CD4-positive, alpha-beta T cell treated with Interleukin-6 for 4 hours (primary cell): ENCODE measurements at regions not wholly inside any gene's neighbourhood (a gene's known extent, or its start where the extent isn't known, plus 50 kb on each side); places are given as distances from the start of the nearest gene placed in this dataset.

Source experiments
- DNase-seq: peaks from one replicate; pipeline ENCODE4 v3.0.0-alpha.2; 2020; ENCODE audit warnings: mixed read lengths

DNA sequence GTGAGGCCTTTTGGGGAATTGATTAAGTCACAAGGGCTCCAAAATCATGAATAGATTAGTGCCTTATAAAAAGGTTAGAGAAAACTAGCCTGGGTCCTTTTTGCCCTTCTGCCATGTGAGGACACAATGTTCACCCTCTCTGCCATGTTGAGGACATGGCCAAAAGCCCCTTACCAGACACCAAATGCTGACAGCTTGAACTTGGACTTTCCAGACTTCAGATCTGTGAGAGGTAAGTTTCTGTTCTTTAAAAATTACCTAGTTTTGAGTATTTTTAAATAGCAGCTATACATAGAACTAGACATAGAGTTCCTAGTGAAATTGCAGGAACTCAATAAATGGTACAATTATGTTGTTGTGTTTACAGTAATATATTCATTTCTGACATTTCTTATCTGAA is 1214.4 kb downstream of the ADGRL3 start:
- DNase-seq: no peak

DNA sequence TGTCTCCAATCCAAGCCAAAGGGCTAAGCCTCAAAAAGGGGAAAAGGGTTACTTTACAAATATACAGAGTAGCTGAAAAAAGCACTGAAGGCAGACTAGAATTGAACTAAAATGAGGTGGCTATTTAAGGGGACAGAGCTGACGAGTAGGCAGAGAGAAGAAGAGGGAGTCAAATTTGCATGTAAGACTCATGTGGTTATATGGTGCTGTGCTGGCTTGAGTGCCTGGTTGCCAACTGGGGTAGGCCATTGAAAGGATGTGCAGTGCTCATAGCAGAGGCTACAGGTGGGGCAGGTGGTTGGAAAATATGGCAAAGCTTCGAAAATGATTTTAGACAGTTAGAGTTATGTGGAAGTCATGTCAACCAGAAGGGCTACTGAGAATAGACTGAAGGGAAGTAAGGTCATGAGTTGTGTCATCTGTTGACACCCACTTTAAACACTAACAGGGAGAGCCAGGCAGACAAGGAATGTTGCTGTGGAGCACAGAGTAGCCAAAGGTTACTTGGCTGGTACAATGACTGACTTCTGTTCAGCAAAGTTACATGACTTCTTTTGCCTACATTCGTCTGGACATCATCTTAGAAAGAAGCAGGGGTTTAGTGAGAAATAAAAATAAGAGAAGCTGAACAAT is 1210.4 kb downstream of the ADGRL3 start:
- DNase-seq: no peak

DNA sequence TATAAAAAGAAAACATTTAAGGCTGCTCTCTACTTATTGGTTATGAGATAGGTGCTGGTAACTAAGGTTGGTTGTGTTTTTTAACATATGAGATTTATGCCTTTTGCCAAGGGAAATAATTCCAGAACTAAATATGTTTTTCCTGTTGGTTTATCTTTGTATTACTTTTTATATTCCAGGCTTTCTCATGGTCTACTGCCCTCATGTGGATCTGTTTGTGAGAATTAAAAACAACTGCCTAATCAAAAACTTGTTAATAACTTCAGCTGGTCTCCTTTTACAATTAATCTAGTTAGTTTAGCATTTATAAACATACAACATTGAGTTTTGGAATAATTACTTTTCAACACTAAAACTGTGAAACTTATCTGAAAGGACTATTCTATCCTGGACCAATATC is 1208.3 kb downstream of the ADGRL3 start:
- no peak for DNase-seq

DNA sequence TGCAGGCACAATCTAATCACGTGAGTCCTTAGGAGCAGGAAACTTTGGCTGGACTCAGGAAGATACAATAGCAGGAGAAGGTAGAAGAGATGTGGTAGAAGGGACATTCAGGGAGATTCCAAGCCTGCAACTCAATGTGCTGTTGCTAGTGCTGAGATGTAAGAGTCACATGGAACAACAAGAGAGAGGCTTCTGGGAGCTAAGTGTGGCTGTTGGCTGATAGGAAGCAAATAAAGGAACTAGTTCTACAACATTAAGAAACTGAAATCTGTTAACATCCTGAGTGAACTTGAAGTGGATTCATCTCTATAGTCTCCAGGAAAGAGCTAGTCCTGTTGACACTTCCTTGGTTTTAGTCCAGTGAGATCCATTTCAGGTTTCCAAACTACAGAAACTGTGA is 1207.4 kb downstream of the ADGRL3 start:
- DNase-seq: no peak

DNA sequence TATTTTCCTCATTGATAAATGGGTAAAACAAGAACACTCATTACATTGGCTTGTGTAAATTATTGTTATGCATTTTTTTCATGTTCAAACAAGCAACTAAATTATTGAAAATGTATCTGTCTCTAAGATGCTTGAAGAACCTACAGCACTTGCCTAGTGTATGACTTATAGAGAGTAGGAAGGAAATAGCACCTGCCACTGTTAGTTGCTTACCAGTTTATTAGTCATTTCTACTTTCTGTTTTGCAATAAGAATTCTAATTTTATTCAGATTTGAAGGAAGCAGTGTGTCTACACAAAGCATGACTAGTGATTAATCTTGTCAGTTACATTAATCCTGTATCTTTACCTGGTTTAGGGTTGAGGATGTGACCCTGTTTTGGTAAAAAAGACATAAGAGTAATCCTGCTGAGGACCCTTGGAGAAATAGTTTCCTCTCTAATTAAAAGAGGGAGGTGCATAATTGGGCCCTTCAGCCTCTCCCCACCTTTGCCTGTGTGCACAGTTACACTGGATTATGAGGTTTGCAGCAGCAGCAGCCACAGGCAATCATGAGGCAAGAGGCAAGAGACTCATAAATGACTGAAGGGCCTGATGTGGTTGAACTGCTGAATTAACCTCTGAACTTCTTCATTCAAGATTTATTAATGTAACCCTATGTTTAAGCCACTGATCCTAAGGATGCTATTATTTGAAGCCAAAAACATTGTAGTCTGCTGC is 1202.1 kb downstream of the ADGRL3 start:
- DNase-seq: no peak

DNA sequence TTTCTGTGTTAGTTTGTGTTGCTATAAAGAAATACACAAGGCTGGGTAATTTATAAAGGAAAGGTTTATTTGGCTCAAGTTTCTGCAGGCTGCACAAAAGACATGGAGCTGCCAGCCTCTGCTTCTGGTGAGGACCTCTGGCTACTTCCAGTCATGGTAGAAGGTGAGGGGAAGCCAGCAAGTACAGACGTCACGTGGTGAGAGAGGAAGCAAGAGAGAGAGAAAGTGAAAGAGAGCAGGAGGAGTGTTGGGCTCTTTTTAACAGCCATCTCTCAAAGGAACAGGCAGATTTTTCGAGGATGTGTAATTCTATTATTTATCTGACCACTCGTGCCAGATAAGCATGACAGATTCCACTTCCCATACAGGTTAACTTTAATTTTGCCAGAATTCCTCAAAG is 1199.1 kb downstream of the ADGRL3 start:
- DNase-seq: no peak

DNA sequence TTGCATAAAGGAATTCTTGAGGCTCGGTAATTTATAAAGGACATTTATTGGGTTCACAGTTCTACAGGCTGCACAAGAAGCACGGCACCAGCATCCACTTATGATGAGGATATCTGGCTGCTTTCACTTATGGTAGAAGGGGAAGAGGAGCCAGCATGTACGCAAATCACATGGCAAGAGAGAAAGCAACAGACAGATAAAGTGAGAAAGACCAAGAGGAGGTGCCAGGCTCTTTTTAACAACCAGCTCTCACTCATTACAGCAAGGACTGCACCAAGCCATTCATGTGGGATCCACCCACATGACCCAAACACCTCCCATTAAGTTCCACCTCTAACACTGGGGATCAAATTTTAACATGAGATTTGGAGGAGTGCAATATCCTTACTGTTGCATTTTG is 1198.2 kb downstream of the ADGRL3 start:
- DNase-seq: no peak

DNA sequence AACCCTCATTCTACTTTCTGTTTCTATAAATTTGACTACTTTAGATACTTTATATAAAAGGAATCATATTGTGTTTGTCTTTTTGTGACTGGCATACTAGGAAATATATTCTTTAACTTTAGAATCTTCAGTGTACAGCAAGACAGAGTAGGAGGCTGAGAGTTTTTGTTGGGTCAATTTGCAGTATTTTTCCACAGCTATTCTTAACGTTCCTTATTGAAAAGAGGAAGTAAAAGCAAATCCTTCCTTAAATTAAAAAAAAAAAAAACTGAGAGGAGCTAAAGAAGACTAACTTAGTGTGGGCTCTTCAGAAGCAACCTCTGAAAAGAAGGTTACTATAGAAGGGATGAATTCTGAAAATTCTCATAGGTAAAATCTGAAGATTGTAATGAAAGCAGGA is 1194.6 kb downstream of the ADGRL3 start:
- DNase-seq: no peak

DNA sequence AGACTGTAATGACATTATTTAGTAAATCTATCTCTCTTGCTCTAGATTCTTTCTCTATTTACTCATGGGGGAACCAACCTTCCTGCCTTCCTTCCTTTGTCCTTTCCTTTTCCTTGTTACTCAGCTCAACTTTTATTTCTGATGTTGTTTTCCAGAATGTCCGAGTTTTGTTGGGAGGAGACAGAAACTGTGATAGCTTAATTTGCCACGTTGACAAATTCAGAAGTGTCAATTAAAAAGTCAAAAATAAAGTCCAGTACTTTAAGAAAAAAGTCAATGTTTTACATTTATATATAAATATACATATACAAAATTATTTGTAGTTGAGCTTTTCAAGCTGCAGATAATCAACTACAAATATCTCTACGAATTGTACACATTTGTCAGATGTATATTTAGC is 1187.7 kb downstream of the ADGRL3 start:
- DNase-seq: no peak

DNA sequence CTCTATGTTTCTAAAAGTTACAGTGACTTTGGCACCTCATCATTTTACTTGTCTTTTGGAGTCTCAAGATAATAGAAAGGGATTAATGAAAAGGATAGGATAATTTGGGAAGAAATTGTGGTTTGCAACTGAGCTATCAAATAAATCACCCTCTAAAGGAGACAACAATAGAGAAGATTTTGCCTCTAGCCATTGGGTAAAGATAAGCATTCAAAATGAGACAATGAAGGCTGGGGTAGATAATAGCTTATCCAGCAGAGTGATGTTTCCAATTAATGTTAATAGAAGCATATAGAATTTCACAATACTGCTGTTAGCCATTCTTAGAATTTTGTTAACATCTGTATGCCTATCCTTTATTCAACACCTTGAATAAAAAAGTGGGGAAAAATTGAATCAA is 1177.6 kb downstream of the ADGRL3 start:
- DNase-seq: no peak

DNA sequence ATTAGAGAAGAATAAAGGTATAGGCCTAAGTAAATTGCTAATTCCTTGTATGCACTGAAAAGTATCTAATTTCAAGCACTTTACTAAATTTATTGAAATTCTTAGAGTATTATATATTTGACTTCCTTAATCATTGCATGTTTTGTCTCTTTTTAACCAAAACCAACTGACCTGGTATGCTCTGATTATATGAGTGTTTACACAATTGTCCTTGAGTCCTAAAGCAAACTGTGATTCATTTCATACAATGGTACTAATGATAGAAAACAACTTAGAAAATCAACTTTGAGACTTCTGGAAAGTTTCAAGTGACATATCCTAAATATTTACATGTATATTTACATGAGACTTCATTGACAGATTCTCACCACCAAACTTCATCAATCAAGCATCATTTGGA is 1177.1 kb downstream of the ADGRL3 start:
- DNase-seq: no peak

DNA sequence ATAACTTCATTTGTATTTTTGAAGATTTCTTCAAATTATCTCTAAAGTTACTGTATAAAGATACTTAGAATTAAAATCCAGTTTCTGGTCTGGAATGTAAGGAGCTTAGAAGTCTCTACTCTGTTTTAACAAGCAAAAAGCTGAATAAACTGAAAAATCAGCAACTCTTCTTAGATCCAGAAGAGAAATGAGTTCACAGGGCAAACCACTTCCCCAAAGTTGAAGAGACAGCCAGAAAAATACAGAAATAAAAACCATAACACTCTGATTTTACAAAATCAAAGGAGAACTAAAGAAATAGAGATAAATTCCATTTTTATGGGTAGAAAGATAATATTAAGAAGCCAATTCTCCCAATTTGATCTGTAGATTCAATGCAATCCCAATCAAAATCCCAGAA is 1166.8 kb downstream of the ADGRL3 start:
- no peak for DNase-seq

DNA sequence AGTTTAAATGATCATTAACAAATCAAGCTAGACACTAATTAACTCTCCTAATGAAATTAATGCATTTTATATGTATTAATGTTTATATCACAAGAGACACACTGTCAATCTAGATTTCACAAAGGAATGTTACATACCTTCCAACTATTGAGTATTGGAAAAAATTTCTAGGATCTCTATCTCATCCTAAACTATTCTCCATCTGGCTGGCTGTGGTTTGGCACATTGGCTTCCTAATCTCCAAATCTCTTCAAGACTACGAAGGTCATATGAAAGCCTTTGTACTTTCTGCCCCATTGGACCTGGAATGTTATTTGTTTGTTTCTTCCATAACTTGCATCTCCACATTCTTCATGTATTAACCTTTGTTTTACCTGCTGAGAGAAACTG is 1160.0 kb downstream of the ADGRL3 start:
- DNase-seq: no peak

DNA sequence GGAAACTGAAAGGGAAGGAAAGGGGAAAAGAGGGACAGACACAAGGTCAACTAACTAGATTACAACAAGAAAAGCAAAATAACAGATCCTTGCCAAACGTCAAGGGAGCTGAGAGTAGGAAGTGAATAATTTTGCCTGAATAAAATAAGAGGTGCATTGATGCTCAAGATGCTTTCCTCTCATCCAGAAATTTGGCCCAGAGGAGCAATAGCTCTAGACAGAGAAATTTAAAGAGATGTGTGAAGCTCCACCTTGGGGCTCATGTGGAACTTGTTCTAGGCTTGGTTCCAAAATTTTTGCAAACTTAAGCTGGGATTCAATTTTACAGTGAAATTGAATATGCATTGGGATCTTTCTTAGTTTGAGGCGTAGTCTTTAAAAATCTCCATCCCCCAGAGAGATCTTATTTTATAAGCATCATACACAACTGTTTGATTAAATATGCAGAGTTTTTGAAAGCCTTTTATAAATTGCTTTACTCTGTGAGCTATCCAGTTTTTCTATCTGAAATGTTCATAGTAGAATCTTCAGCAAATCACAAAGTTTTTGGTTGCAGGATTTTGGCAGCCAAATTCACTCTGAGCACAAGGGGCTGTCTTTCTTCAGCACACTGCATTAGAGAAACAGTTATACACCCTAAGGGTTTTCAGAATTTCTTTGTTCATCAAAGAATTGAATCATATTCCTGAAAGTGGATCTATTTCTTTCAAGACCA is 1159.5 kb downstream of the ADGRL3 start:
- no peak for DNase-seq

DNA sequence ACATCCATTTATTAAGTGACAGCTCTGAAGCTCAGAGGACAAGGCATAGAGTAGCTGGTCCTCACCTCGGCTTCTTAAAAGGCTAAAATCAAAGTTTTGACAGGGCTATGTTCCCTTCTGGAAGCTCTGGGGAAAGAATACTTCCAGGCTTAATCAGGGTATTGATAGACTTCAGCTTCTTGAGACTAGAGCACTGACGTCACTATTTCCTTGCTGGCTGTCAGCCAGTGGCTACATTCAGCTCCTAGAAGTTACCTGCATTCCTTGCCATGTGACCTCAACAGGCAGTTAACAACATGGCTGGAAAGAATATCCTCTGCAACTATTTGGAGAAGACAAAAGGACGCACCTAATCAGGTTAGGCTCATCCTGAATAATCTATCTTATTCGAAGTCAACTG is 1144.8 kb downstream of the ADGRL3 start:
- no peak for DNase-seq

DNA sequence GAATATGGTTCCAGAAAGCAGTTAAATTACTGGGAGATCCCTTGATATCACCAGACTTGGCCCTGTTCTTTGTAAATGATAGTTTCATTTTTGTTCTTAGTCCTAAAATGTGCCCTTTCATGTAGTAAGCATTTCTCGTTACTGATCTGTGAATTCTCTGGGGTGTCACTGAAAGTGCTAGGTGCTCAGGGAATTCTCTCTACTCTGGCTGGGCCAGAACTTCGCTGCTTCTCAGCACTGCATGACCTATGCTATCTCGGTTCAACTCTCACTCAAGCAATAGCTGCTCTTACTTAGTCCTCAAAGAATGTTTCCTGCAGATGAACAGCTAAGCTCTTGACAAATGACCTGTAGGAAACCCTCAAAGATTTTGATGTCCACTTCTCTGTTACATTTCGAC is 1144.3 kb downstream of the ADGRL3 start:
- no peak for DNase-seq

DNA sequence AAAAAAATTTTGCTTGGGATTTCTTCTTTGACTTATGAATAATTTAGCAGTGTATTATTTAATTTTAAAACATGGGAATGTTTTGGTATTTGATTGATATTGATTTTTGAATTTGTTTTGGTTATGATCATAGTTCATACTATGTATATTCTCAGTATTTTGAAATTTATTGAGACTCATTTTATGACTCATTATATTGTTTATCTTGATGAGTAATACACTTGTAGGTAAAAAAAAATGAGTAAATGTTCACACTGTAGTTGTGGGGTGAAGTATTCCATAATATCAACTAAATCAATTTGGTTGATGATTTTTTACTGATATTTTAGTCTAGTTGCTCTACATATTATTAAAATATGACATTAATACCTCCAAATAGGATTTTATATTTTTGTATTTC is 1142.2 kb downstream of the ADGRL3 start:
- DNase-seq: no peak

DNA sequence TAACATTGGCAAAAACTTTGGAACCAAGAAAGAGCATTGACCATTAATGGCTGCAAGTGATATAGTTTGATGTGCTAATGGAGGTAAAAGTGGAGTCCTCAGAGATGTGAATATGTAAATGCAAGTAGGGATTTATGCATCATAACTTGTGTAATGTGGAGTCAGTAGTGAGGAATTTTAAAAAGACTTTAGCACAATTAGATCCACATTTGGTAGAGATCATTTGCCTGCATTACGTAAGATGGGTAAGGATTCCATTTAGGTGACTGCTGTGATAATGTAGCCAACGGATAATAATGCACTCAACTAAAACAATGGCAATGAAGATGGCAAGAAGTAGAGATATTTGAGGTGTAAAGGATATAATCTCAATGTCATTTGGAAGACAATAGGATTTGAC is 1128.4 kb downstream of the ADGRL3 start:
- no peak for DNase-seq

DNA sequence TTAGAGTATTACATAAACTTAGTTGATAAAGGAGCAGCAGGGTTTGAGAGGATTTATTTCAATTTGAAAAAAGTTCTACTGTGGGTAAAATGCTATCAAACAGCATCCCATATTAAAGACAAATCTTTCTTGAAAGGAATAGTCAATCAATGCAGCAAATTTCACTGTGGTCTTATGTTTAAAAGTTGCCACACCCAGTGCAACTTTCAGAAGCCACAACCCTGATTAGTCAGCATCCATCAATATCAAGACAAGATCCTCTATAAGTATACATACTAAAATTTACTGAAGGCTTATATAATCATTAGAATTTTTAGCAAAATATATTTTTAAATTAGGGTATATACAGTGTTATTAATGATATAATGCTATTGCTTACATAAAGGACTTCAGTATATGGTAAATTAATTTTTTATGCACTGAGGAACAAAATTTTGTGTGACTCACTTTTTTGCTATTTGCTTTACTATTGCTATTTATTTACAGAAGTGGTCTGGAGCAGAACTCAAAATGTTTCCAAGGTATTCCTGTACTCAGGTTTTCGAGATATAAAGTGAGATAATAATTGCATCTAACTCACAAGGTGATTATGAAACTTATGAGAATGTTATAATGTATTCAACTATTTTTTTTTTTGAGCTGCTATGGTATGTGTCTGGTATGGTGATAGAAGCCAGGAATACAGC is 1127.6 kb downstream of the ADGRL3 start:
- DNase-seq: no peak

DNA sequence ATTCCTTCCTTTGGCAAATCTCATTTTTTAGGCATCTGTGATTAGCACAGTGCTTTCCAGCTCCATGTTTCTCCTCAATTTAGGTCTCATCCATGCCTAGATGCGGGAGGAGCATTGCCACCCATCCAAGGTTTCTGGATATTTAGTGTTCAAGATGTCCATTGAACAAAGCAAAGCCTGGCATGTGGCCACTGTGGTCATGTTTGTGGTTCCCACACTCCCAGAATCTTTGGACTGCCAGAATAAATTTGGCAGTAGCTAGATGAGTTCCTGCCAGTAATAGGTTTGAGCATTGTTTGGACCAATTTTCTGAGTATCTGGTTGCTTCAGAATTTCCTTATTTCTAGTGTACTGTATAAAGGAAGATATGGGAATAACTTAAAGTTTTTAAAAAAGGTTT is 1124.1 kb downstream of the ADGRL3 start:
- no peak for DNase-seq

DNA sequence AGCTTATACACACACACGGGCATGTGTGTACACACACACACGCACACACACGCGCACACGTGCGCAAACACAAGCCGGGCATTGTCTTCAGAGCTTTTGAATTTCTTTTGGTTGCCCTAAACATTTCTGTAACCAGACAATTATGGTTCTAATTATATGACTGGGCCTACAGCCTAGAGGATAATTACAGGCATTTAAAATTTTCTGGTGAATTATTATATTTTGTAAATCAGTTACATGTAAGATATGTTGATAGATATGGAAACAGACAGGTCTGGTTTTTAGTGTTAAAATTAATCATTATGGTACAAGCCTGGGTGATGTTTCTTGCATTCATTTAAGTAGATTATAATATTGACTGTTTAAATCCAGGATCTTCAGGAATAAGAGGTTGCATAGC is 1120.5 kb downstream of the ADGRL3 start:
- no peak for DNase-seq

DNA sequence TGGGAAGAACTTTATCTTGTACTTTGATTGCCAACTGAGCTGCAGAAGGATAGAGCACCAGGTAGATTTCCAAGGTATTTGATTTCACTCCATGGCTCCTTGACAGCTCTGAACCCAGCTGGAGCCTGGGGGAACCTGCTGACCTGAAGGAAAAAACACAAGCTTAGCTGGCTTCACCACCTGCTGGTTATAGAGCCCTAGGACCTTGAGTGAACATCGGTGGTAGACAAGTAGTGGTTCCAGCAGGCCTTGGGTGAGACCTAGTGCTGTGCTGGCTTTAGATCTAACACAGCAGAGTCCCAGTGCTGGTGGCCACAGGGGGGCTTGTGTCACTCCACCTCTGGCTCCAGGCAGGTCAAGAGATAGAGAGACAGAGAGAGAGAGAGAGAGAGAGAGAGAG is 1102.6 kb downstream of the ADGRL3 start:
- no peak for DNase-seq

DNA sequence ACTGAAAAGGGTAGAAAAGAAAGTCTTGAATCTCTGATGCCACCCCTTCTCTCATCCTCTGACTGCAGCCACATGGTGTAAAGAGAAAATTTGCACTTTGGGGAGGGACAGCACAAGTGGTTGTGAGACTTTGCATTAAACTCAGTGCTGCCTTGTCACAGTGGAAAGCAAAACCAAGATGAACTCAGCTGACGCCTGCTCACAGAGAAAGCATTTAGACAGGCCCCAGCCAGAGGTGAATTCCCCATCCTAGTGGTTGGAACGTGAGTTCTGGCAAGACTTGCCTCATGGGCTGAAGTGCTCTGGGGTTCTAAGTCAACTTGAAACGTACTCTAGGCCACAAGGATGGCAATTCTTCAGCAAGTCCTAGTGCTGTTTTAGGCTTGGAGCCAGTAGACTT is 1101.4 kb downstream of the ADGRL3 start:
- no peak for DNase-seq

DNA sequence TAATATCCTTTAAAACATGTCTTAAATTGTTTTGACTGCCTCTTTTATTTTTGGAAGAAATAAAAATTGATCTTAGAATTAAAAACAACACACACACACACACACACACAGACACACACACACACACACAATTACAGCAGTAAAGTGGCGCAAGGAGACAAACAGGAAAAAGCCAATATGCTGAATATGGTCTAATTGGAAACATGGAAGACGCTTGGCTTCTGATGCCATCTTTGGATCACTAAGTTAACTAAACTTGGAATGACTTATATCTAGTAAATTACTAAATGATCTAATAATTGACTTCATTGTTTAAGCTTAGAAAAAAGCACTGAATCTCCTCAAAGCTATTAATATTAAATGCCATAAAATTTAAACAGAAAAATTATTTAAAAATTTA is 1093.4 kb downstream of the ADGRL3 start:
- no peak for DNase-seq
